ENCODE measurements at regions not wholly inside any gene's neighbourhood (a gene's known extent, or its start where the extent isn't known, plus 50 kb on each side); places are given as distances from the start of the nearest gene placed in this dataset.

GRCh38 chr21:24183077-24183476, 1424.2 kb downstream of the MRPL39 start:
- TF ChIP-seq EZH2 (IDR thresholded peaks at IDR 0.05; ENCODE audit: insufficient read depth, poor library complexity, severe bottlenecking) (no peak), EZH2phosphoT487 (IDR thresholded peaks at IDR 0.05; ENCODE audit: insufficient read depth, low read depth) (no peak)

Data from GM23248 (cell line).